ENCODE measurements at regions not wholly inside any gene's neighbourhood (a gene's known extent, or its start where the extent isn't known, plus 50 kb on each side); places are given as distances from the start of the nearest gene placed in this dataset.

- H3K27me3 ChIP-seq: peaks cover 0 to 21% (median 0%) of the 10 kb centered on the region in 9 donors
- ATAC-seq (no peak), DNase-seq (no peak)
- H3K4me3 ChIP-seq: no peak overlapping the region
- no peaks in the 10 kb centered on the region for H3K36me3 ChIP-seq
- TF ChIP-seq POLR2A (IDR thresholded peaks at IDR 0.05) (no peak), CTCF (IDR thresholded peaks at IDR 0.05) (no peak)
- intact Hi-C loops (cut with DNase I): no loop called here
- H3K4me1 ChIP-seq: no peaks in the 10 kb centered on the region
- 79 to 82% (median 80%) methylated on average over 17 to 21 of the region's 21 CpGs for WGBS, 4 donors
- H3K9me3 ChIP-seq: peaks cover 0 to 14% (median 0%) of the 10 kb centered on the region in 12 donors
- H3K27ac ChIP-seq: no peak overlapping the region
Measured at GRCh38 chr22:47367993-47368945, 605.8 kb downstream of the TBC1D22A start.

- DNase-seq (no peak), ATAC-seq (no peak)
- peaks cover 0 to 21% (median 0%) of the 10 kb centered on the region in 9 donors for H3K27me3 ChIP-seq
- 54 to 76% (median 66%) methylated on average over 7 of the region's 7 CpGs for WGBS, 4 donors
- H3K4me3 ChIP-seq: no peak overlapping the region
- no peak overlapping the region for H3K27ac ChIP-seq
- H3K4me1 ChIP-seq: no peaks in the 10 kb centered on the region
- TF ChIP-seq CTCF (IDR thresholded peaks at IDR 0.05): no peak
- TF ChIP-seq POLR2A (IDR thresholded peaks at IDR 0.05): no peak
- no peaks in the 10 kb centered on the region for H3K36me3 ChIP-seq
- peaks cover 0 to 25% (median 7%) of the 10 kb centered on the region in 12 donors for H3K9me3 ChIP-seq
- intact Hi-C loops (cut with DNase I): no loop called here
Measured at GRCh38 chr22:47367107-47367690, 604.7 kb downstream of the TBC1D22A start.

GRCh38 chr22:47366026-47366767, 603.7 kb downstream of the TBC1D22A start:
- intact Hi-C loops (cut with DNase I): no loop called here
- 78 to 82% (median 79%) methylated on average over 16 to 17 of the region's 17 CpGs for WGBS, 4 donors
- peaks cover 0 to 15% (median 0%) of the 10 kb centered on the region in 9 donors for H3K27me3 ChIP-seq
- TF ChIP-seq POLR2A (IDR thresholded peaks at IDR 0.05) (no peak), CTCF (IDR thresholded peaks at IDR 0.05) (no peak)
- H3K36me3 ChIP-seq: no peaks in the 10 kb centered on the region
- no peak overlapping the region for H3K27ac ChIP-seq
- H3K9me3 ChIP-seq: peaks cover 0 to 35% (median 16%) of the 10 kb centered on the region in 12 donors
- DNase-seq: no peak
- no peak overlapping the region for H3K4me3 ChIP-seq
- no peak for ATAC-seq
- no peaks in the 10 kb centered on the region for H3K4me1 ChIP-seq

GRCh38 chr22:47361247-47361646, 598.8 kb downstream of the TBC1D22A start:
- Histone ChIP-seq H3K9me3 (peaks cover 0 to 38% (median 16%) of the 10 kb centered on the region in 12 donors), H3K4me3 (no peak overlapping the region), H3K4me1 (no peaks in the 10 kb centered on the region), H3K27me3 (no peaks in the 10 kb centered on the region), H3K27ac (no peak overlapping the region), H3K36me3 (no peaks in the 10 kb centered on the region)
- 92 to 96% (median 95%) methylated on average over 3 of the region's 3 CpGs for WGBS, 4 donors
- ATAC-seq (no peak), DNase-seq (no peak)
- intact Hi-C loops (cut with DNase I): no loop called here
- no peak for TF ChIP-seq CTCF (IDR thresholded peaks at IDR 0.05)
- TF ChIP-seq POLR2A (IDR thresholded peaks at IDR 0.05): no peak

Data from heart left ventricle (tissue), 16 donors.